Heart right ventricle (tissue), 16 donors: ENCODE measurements at regions not wholly inside any gene's neighbourhood (a gene's known extent, or its start where the extent isn't known, plus 50 kb on each side); places are given as distances from the start of the nearest gene placed in this dataset.

Source experiments
- ATAC-seq, 8 donors: fragments of 200-7000 bp; cut with Tn5 transposase; one replicate each; pipeline ENCODE4 v1.9.1; 2020; ENCODE audit warnings: mild to moderate bottlenecking in 8 of 8, moderate library complexity in 8 of 8, moderate number of reproducible peaks in 1 of 8
- DNase-seq, 2 donors: peaks; one replicate each; pipeline ENCODE4 v3.0.0-alpha.2; 2020
- H3K27ac ChIP-seq, 10 donors: fragments of 200-600 bp; sonication (generic) in 2 of 10; one replicate each; pipeline versions ENCODE4 v1.5.0 to v1.8.0; 2020 to 2022; ENCODE audit warnings: mild to moderate bottlenecking in 3 of 10
- H3K27me3 ChIP-seq, 7 donors: fragments of 200-600 bp; one replicate each; pipeline ENCODE4 v1.8.0; 2021 to 2022; ENCODE audit warnings: mild to moderate bottlenecking in 2 of 7
- H3K36me3 ChIP-seq, 9 donors: fragments of 200-600 bp; sonication (generic) in 1 of 9; one replicate each; pipeline versions ENCODE4 v1.5.0 to v1.8.0; 2020 to 2022; ENCODE audit warnings: mild to moderate bottlenecking in 2 of 9
- H3K4me1 ChIP-seq, 9 donors: fragments of 200-600 bp; sonication (generic) in 1 of 9; one replicate each; pipeline versions ENCODE4 v1.5.0 to v1.8.0; 2020 to 2022; ENCODE audit warnings: mild to moderate bottlenecking in 4 of 9
- H3K4me3 ChIP-seq, 10 donors: fragments of 200-600 bp; sonication (generic) in 2 of 10; one replicate each; pipeline versions ENCODE4 v1.5.0 to v1.8.0; 2020 to 2022; ENCODE audit warnings: mild to moderate bottlenecking in 7 of 10, moderate library complexity in 2 of 10
- H3K9me3 ChIP-seq, 11 donors: fragments of 200-600 bp in 10 of 11; sonication (generic) in 2 of 11; one replicate each; pipeline versions ENCODE4 v1.5.0 to v1.8.0; 2013 to 2022; ENCODE audit warnings: mild to moderate bottlenecking in 2 of 11, control low read depth in 1 of 11, moderate library complexity in 1 of 11
- CTCF ChIP-seq, 9 donors: fragments of 200-600 bp; sonication (generic) in 2 of 9; IDR thresholded peaks; one replicate each; pipeline versions ENCODE4 v1.5.0 to v1.8.0; 2021 to 2022; ENCODE audit warnings: antibody characterized with exemption in 9 of 9, mild to moderate bottlenecking in 5 of 9, moderate library complexity in 1 of 9
- WGBS, 2 donors: extraction: QIAGEN DNeasy Blood & Tissue Kit; methylation state at CpG; one replicate each; pipeline ENCODE4 v1.1.7; 2013; ENCODE audit warnings: inconsistent platforms in 1 of 2; 5-methylcytosine and 5-hydroxymethylcytosine counted together
- intact Hi-C, 10 donors: fragments of 100-400 bp; cut with DNase I; formaldehyde crosslinking; loops; one replicate each; pipeline versions ENCODE4 v1.11.1 to v1.14.2; 2022
- donor health status: Arrhythmogenic right ventricular cardiomyopathy.
- donor health status: ischemic (EF 13 %, LVEDD 7.1; RV severe dilation, severe dysfunction).
- donor health status: healthy with polysubstance abuse.
- donor health status: DM: no; HTN: yes; CAD: no.
- donor health status: DM: no; HTN: no; CAD: no.
- donor health status: ischemic (EF 25% LVEDD 6.9; RV normal size, moderate dysfunction).
- donor health status: ischemic (EF 25% LVEDD 5.7; RV mildly dilated, moderate dysfunction).
- donor health status: healthy.
- donor health status: DM: yes; HTN: yes; CAD: no.
- donor health status: Ischemic cardiomyopathy.
- donor health status: ischemic (EF 35%, LVEDD 5.7; RV mildly dilated, moderate dysfunction).
- donor health status: nonischemic (EF 11% LVEDD 7.7; RV severe dilation, severe dysfunction).
- donor health status: DM: yes; HTN: yes; CAD: no.
- donor health status: PGD.
- donor health status: ischemic (EF 29% LVEDD 5.4; RV normal size, mild dysfunction).
- donor health status: nonischemic (EF 23%, LVEDD 6.1; RV moderate dilation, normal function).

DNA sequence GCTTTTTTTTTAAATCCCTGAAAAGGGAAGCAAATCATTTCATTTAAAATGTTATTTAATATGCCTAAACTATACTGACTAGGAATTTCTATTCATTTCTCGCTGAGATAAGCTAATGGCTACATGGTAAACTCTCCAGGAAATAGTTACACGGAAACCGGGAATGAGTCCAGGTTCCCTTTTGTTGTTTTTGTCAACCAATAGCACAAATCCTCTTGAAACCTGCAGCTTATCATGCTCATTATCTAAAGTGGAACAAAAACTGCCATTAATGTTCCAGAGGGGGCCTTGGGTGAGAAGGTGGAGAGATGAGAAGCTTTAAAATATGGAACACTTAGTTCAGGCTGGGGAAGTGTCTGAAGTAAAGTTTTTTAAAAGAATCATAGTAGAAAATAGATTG is 113.5 kb upstream of the ALCAM start:
- no peak for TF ChIP-seq CTCF (IDR thresholded peaks at IDR 0.05)
- H3K9me3 ChIP-seq, result peaks cover 0 to 22% (median 0%) of the 10 kb centered on the region in 11 donors
- no peak overlapping the region for H3K27ac ChIP-seq
- 30 to 38% methylated on average over 3 of the region's 3 CpGs for WGBS, 2 donors
- DNase-seq (peak in 1 of 2 donors; percentile 8), ATAC-seq (peak in 3 of 8 donors; percentile 9 to 42 (median 35))
- H3K36me3 ChIP-seq, result no peaks in the 10 kb centered on the region
- intact Hi-C loops, result no loop called here
- H3K27me3 ChIP-seq, result no peaks in the 10 kb centered on the region
- H3K4me3 ChIP-seq, result no peak overlapping the region
- H3K4me1 ChIP-seq, result no peaks in the 10 kb centered on the region

DNA sequence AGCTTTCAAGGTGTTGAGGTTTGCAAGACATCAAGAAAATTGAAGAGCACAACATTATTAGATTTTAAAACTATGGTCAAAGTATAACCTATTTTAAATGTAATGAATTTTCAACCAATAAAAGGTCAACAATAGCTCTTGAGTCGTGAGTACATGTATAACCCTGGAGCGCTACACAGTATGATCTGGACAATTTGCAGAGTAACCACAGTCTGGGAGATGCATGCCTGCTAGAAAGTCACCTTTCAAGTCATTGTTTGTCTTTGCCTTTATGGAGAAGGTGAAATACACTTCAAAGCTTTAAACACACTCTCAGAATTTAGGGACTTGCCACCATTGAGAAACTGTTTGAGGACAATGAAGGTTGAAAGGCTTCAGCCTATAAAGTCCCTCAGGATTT is 112.6 kb upstream of the ALCAM start:
- Histone ChIP-seq H3K27ac (no peak overlapping the region), H3K4me3 (no peak overlapping the region), H3K9me3 (peaks cover 0 to 22% (median 0%) of the 10 kb centered on the region in 11 donors), H3K27me3 (no peaks in the 10 kb centered on the region), H3K4me1 (no peaks in the 10 kb centered on the region), H3K36me3 (no peaks in the 10 kb centered on the region)
- 95 to 97% methylated on average over 2 of the region's 2 CpGs for WGBS, 2 donors
- DNase-seq, result no peak
- ATAC-seq, result no peak
- TF ChIP-seq CTCF (IDR thresholded peaks at IDR 0.05), result no peak
- intact Hi-C loops, result no loop called here

GRCh38 chr3:105255350-105255749 is 111.4 kb upstream of the ALCAM start:
- no peak for TF ChIP-seq CTCF (IDR thresholded peaks at IDR 0.05)

GRCh38 chr3:105259496-105259895 is 107.2 kb upstream of the ALCAM start:
- no peak overlapping the region for H3K27ac ChIP-seq
- no peak for ATAC-seq
- no peak for TF ChIP-seq CTCF (IDR thresholded peaks at IDR 0.05)

More at GRCh38 chr3:105255350-105255749, 111.4 kb upstream of the ALCAM start:
- Histone ChIP-seq H3K36me3 (no peaks in the 10 kb centered on the region), H3K4me1 (no peaks in the 10 kb centered on the region), H3K27me3 (no peaks in the 10 kb centered on the region), H3K9me3 (peaks cover 0 to 21% (median 0%) of the 10 kb centered on the region in 11 donors), H3K27ac (no peak overlapping the region), H3K4me3 (no peak overlapping the region)
- 39 to 46% methylated on average over 2 of the region's 2 CpGs for WGBS, 2 donors
- intact Hi-C loops, result no loop called here
- ATAC-seq, result no peak
- DNase-seq, result no peak

More at GRCh38 chr3:105259496-105259895, 107.2 kb upstream of the ALCAM start:
- Histone ChIP-seq H3K9me3 (peaks cover 0 to 7% (median 0%) of the 10 kb centered on the region in 11 donors), H3K36me3 (no peaks in the 10 kb centered on the region), H3K4me1 (no peaks in the 10 kb centered on the region), H3K4me3 (no peak overlapping the region), H3K27me3 (no peaks in the 10 kb centered on the region)
- WGBS, 2 donors, result 53 to 75% methylated on average over 2 of the region's 2 CpGs
- intact Hi-C loops, result no loop called here
- no peak for DNase-seq
